IPS DF 6.9 (cell line): ENCODE measurements at regions not wholly inside any gene's neighbourhood (a gene's known extent, or its start where the extent isn't known, plus 50 kb on each side); places are given as distances from the start of the nearest gene placed in this dataset.
"Not testable (repeated sequence)": the region's sequence is repeated elsewhere in the genome, so short reads cannot be mapped to it uniquely, and the experiment has no call there.

ENCODE experiments used
- DNase-seq: peaks from one replicate; pipeline ENCODE4 v3.0.0-alpha.2; 2013; ENCODE audit warnings: low read depth, low spot score
- H3K27ac ChIP-seq: one replicate; pipeline ENCODE4 v1.5.1; 2013; ENCODE audit warnings: low read length, control low read depth
- H3K27me3 ChIP-seq: 2 replicates; pipeline ENCODE4 v1.6.1; 2013; ENCODE audit warnings: mild to moderate bottlenecking, low read length; ENCODE audit not compliant: control insufficient read depth, insufficient read depth
- H3K36me3 ChIP-seq: 2 replicates; pipeline ENCODE4 v1.6.1; 2013; ENCODE audit warnings: low read length; ENCODE audit not compliant: control insufficient read depth, insufficient read depth
- H3K4me1 ChIP-seq: 2 replicates; pipeline ENCODE4 v1.6.1; 2013; ENCODE audit warnings: low read length; ENCODE audit not compliant: control insufficient read depth, insufficient read depth
- H3K4me3 ChIP-seq: 2 replicates; pipeline ENCODE4 v1.5.1; 2013; ENCODE audit warnings: mild to moderate bottlenecking, low read length
- H3K9me3 ChIP-seq: 2 replicates; pipeline ENCODE4 v1.6.1; 2013; ENCODE audit warnings: low read length, inconsistent platforms; ENCODE audit not compliant: control insufficient read depth, insufficient read depth
- WGBS: extraction: QIAGEN DNeasy Blood & Tissue Kit; methylation state at CpG from one replicate; pipeline ENCODE4 v1.1.7; 2013; ENCODE audit warnings: mixed read lengths, missing lambda C conversion rate; ENCODE audit not compliant: insufficient read length, insufficient coverage; 5-methylcytosine and 5-hydroxymethylcytosine counted together

DNA sequence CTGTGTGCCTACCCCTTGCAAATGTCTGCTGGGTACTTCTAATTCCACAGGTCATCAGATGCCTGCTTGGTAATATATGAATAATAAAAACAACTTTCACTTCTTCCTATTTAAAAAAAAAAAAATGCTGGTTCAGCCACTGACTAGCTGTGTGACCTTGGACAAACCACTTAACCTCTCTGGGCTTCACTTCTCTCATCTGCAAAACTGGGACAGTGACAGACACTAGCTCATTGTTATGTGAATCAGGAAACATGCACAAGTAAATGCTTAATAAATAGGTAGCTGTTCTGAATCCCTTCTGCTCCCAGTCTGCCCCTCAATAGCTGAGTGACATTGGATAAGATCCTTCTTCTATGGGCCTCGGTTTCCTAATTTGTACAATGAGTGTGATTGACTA is 62.6 kb upstream of the HAND1 start:
- no peak for DNase-seq
- no CpG with 5 or more reads among the region's 1 CpG for WGBS
- no peak overlapping the region for H3K4me3 ChIP-seq
- no peaks in the 10 kb centered on the region for H3K27me3 ChIP-seq
- no peaks in the 10 kb centered on the region for H3K36me3 ChIP-seq
- no peak overlapping the region for H3K27ac ChIP-seq
- H3K4me1 ChIP-seq: 0 out of 2 replicates have a peak, but pooled peaks cover 2% of the 10 kb centered on the region
- H3K9me3 ChIP-seq: no peaks in the 10 kb centered on the region

DNA sequence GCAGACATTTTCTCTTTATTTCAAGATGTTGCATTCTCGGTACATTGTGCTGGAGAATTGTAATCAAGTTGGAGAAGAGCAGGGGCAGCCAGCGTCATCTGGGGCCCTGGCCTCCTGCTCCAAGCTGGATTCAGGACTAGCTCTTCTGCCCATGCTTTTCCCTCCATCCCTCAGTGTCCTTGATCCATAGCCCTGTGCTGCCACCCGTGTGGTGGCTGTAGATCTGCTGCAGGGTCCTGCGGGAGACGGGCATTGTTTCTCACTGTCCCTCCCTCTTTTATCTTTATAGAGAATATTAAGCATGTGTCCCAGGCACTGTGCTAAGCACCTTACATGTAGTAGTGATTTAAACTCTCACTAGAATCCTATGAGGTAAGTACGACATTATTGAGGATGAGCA is 60.5 kb upstream of the HAND1 start:
- 0 out of 2 replicates have a peak, but pooled peaks cover 2% of the 10 kb centered on the region for H3K4me1 ChIP-seq
- no CpG with 5 or more reads among the region's 6 CpGs for WGBS
- DNase-seq: no peak
- H3K27ac ChIP-seq: no peak overlapping the region
- no peak overlapping the region for H3K4me3 ChIP-seq
- H3K27me3 ChIP-seq: no peaks in the 10 kb centered on the region
- no peaks in the 10 kb centered on the region for H3K36me3 ChIP-seq
- no peaks in the 10 kb centered on the region for H3K9me3 ChIP-seq

DNA sequence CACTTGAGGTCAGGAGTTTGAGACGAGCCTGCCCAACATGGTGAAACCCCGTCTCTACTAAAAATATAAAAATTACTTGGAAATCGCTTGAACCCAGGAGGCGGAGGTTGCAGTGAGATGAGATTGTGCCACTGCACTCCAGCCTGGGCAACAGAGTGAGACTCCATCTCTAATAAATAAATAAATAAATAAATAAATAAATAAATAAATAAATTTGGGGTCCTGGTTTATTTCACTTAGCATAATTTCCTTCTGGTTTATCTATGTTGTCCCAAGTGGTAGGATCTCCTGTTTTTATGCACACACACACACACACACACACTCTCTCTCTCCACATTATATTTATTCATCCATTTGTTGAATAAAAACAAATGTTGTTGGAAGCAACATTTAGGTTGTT is 58.4 kb upstream of the HAND1 start:
- no CpG with 5 or more reads among the region's 4 CpGs for WGBS

DNA sequence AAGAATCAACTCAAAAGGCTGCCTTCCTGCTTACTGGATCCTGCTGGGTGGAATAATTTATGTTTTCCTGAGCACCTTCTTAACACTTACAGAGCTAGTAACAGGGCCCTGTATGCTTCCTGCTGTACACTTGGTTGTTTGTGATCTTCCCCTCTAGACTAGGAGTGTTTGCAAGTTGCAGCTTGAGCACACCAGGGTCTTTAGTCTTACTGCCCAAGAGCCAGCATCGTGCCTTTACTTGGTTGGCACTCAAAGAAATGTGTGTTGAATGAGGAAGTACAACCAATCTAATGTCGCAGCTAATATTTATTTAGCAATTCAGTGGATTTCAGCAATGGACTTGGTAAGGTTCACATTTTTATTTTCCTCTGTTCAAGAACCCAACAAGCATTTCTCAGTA is 57.5 kb upstream of the HAND1 start:
- H3K27me3 ChIP-seq: no peaks in the 10 kb centered on the region
- DNase-seq: no peak
- H3K27ac ChIP-seq: no peak overlapping the region
- H3K4me1 ChIP-seq: no peaks in the 10 kb centered on the region
- no peaks in the 10 kb centered on the region for H3K9me3 ChIP-seq
- H3K36me3 ChIP-seq: no peaks in the 10 kb centered on the region
- H3K4me3 ChIP-seq: no peak overlapping the region
- no CpG with 5 or more reads among the region's 2 CpGs for WGBS

More for the DNA sequence above, 58.4 kb upstream of the HAND1 start:
- H3K36me3 ChIP-seq, H3K27ac ChIP-seq, H3K4me3 ChIP-seq, H3K27me3 ChIP-seq, H3K4me1 ChIP-seq, DNase-seq, H3K9me3 ChIP-seq: not testable (repeated sequence)

DNA sequence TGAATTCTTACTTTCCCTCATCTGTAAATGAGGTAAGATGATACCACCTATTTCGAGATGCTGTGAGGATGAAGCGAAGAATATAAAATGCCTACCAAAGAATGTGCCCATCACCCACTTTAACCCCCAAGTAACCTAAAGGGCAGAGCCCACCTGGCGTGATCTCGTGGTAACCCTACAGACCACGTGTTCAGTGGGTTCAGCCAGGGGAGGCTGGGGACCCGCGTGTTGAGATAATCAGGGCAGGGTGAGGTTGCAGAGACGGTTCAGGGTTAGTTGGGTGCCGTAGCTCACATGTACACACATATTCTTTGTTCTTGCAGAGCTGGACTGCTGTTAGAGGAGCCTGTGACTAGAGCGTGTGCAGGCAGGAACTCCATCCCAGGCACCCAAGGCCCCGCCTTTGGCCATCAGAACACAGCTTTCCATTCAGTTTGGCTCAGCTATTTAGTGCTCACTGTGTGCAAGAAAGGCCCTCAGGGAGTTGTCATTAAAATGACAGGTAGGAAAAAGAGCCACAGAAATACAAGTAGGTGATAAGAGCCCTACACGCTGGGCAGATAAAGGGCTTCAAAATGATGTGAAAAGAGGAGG is 56.5 kb upstream of the HAND1 start:
- Histone ChIP-seq H3K27me3 (no peaks in the 10 kb centered on the region), H3K36me3 (no peaks in the 10 kb centered on the region), H3K4me3 (no peak overlapping the region), H3K4me1 (no peaks in the 10 kb centered on the region), H3K9me3 (no peaks in the 10 kb centered on the region), H3K27ac (no peak overlapping the region)
- no peak for DNase-seq
- no CpG with 5 or more reads among the region's 12 CpGs for WGBS

DNA sequence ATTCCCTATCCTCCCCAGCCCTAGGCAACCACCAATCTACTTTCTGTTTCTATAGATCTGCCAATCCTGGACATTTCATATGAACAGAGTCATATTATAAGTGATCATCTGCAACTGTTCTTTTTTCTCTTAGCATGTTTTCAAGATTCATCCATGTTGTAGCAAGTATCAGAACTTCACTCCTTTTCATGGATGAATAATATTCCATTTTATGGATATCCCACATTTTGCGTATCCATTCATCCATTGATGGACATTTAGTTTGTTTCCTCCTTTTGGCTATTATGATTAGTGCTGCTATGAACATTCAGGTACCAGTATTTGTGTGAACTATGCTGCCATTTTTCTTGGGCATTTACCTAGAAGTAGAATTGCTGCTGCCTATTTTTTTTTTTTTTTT is 51.3 kb upstream of the HAND1 start:
- H3K36me3 ChIP-seq: no peaks in the 10 kb centered on the region
- H3K4me1 ChIP-seq: no peaks in the 10 kb centered on the region
- no peak overlapping the region for H3K27ac ChIP-seq
- H3K27me3 ChIP-seq: no peaks in the 10 kb centered on the region
- H3K4me3 ChIP-seq: no peak overlapping the region
- H3K9me3 ChIP-seq: no peaks in the 10 kb centered on the region
- no CpG with 5 or more reads among the region's 1 CpG for WGBS
- no peak for DNase-seq

DNA sequence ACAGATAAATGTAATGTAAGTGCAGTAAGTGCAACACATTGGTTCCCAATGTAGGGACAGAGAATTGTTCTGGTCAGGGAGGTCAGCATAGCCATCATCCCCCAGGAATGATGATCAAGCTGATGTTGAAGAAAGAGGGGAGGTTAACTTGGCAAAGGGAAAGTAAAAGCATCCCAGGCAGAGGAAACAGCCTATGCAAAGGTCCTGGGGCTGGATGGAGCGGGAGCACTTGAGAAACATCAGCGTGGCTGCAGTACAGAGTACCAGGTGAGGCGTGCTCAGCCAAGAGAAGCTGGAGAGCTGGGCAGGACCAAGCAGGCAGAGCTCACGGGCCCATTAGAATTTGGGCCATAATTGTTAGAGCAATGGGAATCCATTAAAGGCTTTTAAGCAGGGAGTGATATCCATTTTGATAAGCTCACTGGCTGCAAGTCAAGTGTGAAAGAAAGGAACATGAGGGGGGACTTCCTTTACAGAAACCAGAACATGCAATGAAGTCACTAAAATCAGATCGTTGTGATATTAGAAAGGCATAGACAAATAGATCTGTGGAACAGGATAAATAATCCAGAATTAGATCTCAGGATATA is 50.1 kb upstream of the HAND1 start:
- H3K4me3 ChIP-seq: no peak overlapping the region
- H3K36me3 ChIP-seq: no peaks in the 10 kb centered on the region
- H3K27ac ChIP-seq: no peak overlapping the region
- no peaks in the 10 kb centered on the region for H3K4me1 ChIP-seq
- no peaks in the 10 kb centered on the region for H3K27me3 ChIP-seq
- WGBS: no CpG with 5 or more reads among the region's 5 CpGs
- no peak for DNase-seq
- H3K9me3 ChIP-seq: no peaks in the 10 kb centered on the region
